HFFc6 (cell line): ENCODE measurements at regions not wholly inside any gene's neighbourhood (a gene's known extent, or its start where the extent isn't known, plus 50 kb on each side); places are given as distances from the start of the nearest gene placed in this dataset.

Experiments
- DNase-seq: peaks from one replicate; pipeline ENCODE4 v3.0.0-alpha.2; 2018
- H3K27ac Mint-ChIP-seq: 2 replicates; pipeline ENCODE4 v1.8.0; 2020; ENCODE audit warnings: mild to moderate bottlenecking, mixed read lengths
- H3K27me3 Mint-ChIP-seq: 2 replicates; pipeline ENCODE4 v1.8.0; 2021; ENCODE audit warnings: mild to moderate bottlenecking, moderate library complexity, mixed read lengths; ENCODE audit not compliant: insufficient read depth
- H3K36me3 Mint-ChIP-seq: 2 replicates; pipeline ENCODE4 v1.8.0; 2021; ENCODE audit warnings: low read depth, mixed read lengths
- H3K4me1 Mint-ChIP-seq: 2 replicates; pipeline ENCODE4 v1.8.0; 2020; ENCODE audit warnings: low read depth, mixed read lengths
- H3K4me3 Mint-ChIP-seq: 2 replicates; pipeline ENCODE4 v1.8.0; 2020; ENCODE audit warnings: mild to moderate bottlenecking, moderate library complexity, mixed read lengths
- H3K9me3 Mint-ChIP-seq: 2 replicates; pipeline ENCODE4 v1.8.0; 2020; ENCODE audit warnings: mild to moderate bottlenecking, mixed read lengths
- CTCF ChIP-seq: fragments of 200-600 bp; sonication (generic); IDR thresholded peaks from 2 replicates; pipeline ENCODE4 v1.5.0; 2021; ENCODE audit warnings: antibody characterized with exemption, mild to moderate bottlenecking

- no peak for DNase-seq
- H3K27ac Mint-ChIP-seq = no peak overlapping the region
- TF ChIP-seq CTCF = no peak
- H3K36me3 Mint-ChIP-seq = no peaks in the 10 kb centered on the region
- H3K9me3 Mint-ChIP-seq = peaks cover 4% of the 10 kb centered on the region
- no peaks in the 10 kb centered on the region for H3K4me1 Mint-ChIP-seq
- H3K4me3 Mint-ChIP-seq = no peak overlapping the region
- peaks cover 2% of the 10 kb centered on the region; the same call in 1 of the 2 replicates for H3K27me3 Mint-ChIP-seq
These were observed 161.6 kb upstream of the OBI1 start for GRCh38 chr13:78820541-78820940.

GRCh38 chr13:78816592-78816991 is 157.6 kb upstream of the OBI1 start:
- no peak overlapping the region for H3K27ac Mint-ChIP-seq
- no peak for TF ChIP-seq CTCF
- H3K4me3 Mint-ChIP-seq = no peak overlapping the region
- no peaks in the 10 kb centered on the region for H3K4me1 Mint-ChIP-seq
- H3K36me3 Mint-ChIP-seq = no peaks in the 10 kb centered on the region
- DNase-seq = no peak
- H3K9me3 Mint-ChIP-seq = peaks cover 4% of the 10 kb centered on the region
- H3K27me3 Mint-ChIP-seq = peaks cover 1% of the 10 kb centered on the region; the same call in 1 of the 2 replicates

- Mint-ChIP-seq H3K36me3 (no peaks in the 10 kb centered on the region), H3K9me3 (peaks cover 4% of the 10 kb centered on the region), H3K27me3 (no peaks in the 10 kb centered on the region), H3K4me3 (no peak overlapping the region), H3K27ac (no peak overlapping the region), H3K4me1 (no peaks in the 10 kb centered on the region)
- no peak for DNase-seq
- TF ChIP-seq CTCF = no peak
These were observed 157.2 kb upstream of the OBI1 start for GRCh38 chr13:78816154-78816553.

- Mint-ChIP-seq H3K27ac (no peak overlapping the region), H3K27me3 (no peaks in the 10 kb centered on the region), H3K4me3 (no peak overlapping the region), H3K9me3 (peaks cover 7% of the 10 kb centered on the region; the same call in 1 of the 2 replicates), H3K4me1 (no peaks in the 10 kb centered on the region), H3K36me3 (no peaks in the 10 kb centered on the region)
- TF ChIP-seq CTCF = peak; percentile 33
- peak; percentile 5 for DNase-seq
These were observed 147.5 kb upstream of the OBI1 start for GRCh38 chr13:78806457-78806856.

GRCh38 chr13:78802912-78803311 is 144.0 kb upstream of the OBI1 start:
- Mint-ChIP-seq H3K4me1 (no peaks in the 10 kb centered on the region), H3K27ac (no peak overlapping the region), H3K36me3 (no peaks in the 10 kb centered on the region), H3K4me3 (no peak overlapping the region), H3K9me3 (peaks cover 9% of the 10 kb centered on the region), H3K27me3 (no peaks in the 10 kb centered on the region)
- TF ChIP-seq CTCF = no peak
- DNase-seq = no peak

- Mint-ChIP-seq H3K9me3 (no peaks in the 10 kb centered on the region), H3K4me1 (no peaks in the 10 kb centered on the region), H3K4me3 (no peak overlapping the region), H3K36me3 (no peaks in the 10 kb centered on the region), H3K27me3 (no peaks in the 10 kb centered on the region; the same call in 1 of the 2 replicates), H3K27ac (no peak overlapping the region)
- TF ChIP-seq CTCF = no peak
- DNase-seq = no peak
These were observed 128.2 kb upstream of the OBI1 start for GRCh38 chr13:78787190-78787589.
